Colonic mucosa (tissue), 4 donors: ENCODE measurements at regions not wholly inside any gene's neighbourhood (a gene's known extent, or its start where the extent isn't known, plus 50 kb on each side); places are given as distances from the start of the nearest gene placed in this dataset.

Experiments
- DNase-seq: peaks from one replicate; pipeline ENCODE4 v3.0.0-alpha.2; 2020
- H3K27ac ChIP-seq: fragments of 200-600 bp; one replicate; pipeline ENCODE4 v1.8.0; 2021
- H3K27me3 ChIP-seq: fragments of 200-600 bp; one replicate; pipeline ENCODE4 v1.8.0; 2021
- H3K36me3 ChIP-seq: fragments of 200-600 bp; one replicate; pipeline ENCODE4 v1.8.0; 2021
- H3K4me1 ChIP-seq: fragments of 200-600 bp; one replicate; pipeline ENCODE4 v1.8.0; 2021; ENCODE audit warnings: mild to moderate bottlenecking
- H3K4me3 ChIP-seq: fragments of 200-600 bp; one replicate; pipeline ENCODE4 v1.8.0; 2021
- H3K9ac ChIP-seq, 2 donors: one replicate each; pipeline ENCODE4 v1.7.0; 2013; ENCODE audit warnings: control low read depth in 2 of 2, low read depth in 2 of 2, low read length in 2 of 2
- H3K9me3 ChIP-seq: fragments of 200-600 bp; one replicate; pipeline ENCODE4 v1.8.0; 2021
- intact Hi-C: fragments of 100-400 bp; cut with DNase I; formaldehyde crosslinking; loops from one replicate; pipeline ENCODE4 v1.14.1; 2022
- TF ChIP-seq, protein P1 (sequence below): fragments of 200-600 bp; IDR thresholded peaks from one replicate; pipeline ENCODE4 v1.8.0; 2022; ENCODE audit warnings: antibody characterized with exemption, mild to moderate bottlenecking
- donor health status: healthy.
- donor health status: DM: no; HTN: no; CAD: no.
- donor health status: DM: no; HTN: no; CAD: no.

- Histone ChIP-seq H3K27me3 (no peaks in the 10 kb centered on the region), H3K36me3 (no peaks in the 10 kb centered on the region), H3K9me3 (no peaks in the 10 kb centered on the region), H3K27ac (no peak overlapping the region), H3K4me3 (no peak overlapping the region), H3K4me1 (no peaks in the 10 kb centered on the region), H3K9ac (no peak overlapping the region)
- intact Hi-C loops = no loop called here
- TF ChIP-seq, protein P1, sequence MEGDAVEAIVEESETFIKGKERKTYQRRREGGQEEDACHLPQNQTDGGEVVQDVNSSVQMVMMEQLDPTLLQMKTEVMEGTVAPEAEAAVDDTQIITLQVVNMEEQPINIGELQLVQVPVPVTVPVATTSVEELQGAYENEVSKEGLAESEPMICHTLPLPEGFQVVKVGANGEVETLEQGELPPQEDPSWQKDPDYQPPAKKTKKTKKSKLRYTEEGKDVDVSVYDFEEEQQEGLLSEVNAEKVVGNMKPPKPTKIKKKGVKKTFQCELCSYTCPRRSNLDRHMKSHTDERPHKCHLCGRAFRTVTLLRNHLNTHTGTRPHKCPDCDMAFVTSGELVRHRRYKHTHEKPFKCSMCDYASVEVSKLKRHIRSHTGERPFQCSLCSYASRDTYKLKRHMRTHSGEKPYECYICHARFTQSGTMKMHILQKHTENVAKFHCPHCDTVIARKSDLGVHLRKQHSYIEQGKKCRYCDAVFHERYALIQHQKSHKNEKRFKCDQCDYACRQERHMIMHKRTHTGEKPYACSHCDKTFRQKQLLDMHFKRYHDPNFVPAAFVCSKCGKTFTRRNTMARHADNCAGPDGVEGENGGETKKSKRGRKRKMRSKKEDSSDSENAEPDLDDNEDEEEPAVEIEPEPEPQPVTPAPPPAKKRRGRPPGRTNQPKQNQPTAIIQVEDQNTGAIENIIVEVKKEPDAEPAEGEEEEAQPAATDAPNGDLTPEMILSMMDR = no peak
- DNase-seq = no peak
Observed at GRCh38 chrX:769796-770195, 139.2 kb downstream of the SHOX start.

DNA sequence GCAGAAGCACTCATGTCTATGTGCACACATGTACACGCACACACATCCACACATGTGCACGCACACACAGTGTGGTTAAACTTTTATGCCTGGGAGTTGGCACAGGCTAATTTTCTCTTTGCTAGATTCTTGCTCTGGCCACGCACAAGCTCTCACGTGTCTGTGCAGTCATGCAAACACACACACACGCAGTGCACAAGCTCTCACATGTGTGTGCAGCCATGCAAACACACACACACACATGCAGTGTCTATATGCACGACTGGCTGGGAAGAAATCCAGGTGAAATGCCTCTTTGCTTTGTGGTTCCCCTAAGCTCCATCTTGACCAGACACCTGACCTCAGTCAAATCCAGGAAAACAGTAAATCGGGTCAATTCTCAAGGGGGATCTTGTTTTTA is 138.0 kb downstream of the SHOX start:
- no peak overlapping the region for H3K27ac ChIP-seq
- no peaks in the 10 kb centered on the region for H3K36me3 ChIP-seq
- H3K4me3 ChIP-seq = no peak overlapping the region
- H3K4me1 ChIP-seq = no peaks in the 10 kb centered on the region
- DNase-seq = no peak
- intact Hi-C loops = no loop called here
- H3K27me3 ChIP-seq = no peaks in the 10 kb centered on the region
- TF ChIP-seq, protein P1 = no peak
- H3K9me3 ChIP-seq = no peaks in the 10 kb centered on the region
- H3K9ac ChIP-seq = no peak overlapping the region

DNA sequence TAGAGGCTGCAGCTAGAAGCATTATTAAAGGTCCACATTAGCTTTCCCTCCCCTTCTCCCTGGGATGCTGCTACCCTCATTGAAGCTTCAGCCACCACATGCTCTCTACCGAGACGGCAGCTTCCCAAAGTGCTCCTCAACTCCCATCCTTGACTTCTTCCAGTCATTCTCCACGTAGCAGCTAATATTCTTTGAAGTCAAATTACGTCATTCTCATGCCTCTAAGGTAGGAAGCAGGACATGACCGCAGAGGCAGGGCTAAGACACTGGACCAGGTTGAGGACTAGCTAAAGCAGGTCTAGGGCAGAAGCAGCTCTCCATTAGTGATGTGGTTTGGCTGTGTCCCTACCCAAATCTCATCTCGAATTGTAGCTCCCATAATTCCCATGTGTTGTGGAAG is 128.3 kb downstream of the SHOX start:
- Histone ChIP-seq H3K9ac (no peak overlapping the region), H3K9me3 (no peaks in the 10 kb centered on the region), H3K36me3 (no peaks in the 10 kb centered on the region), H3K27ac (no peak overlapping the region), H3K4me1 (no peaks in the 10 kb centered on the region), H3K27me3 (no peaks in the 10 kb centered on the region), H3K4me3 (no peak overlapping the region)
- no peak for DNase-seq
- intact Hi-C loops = no loop called here
- TF ChIP-seq, protein P1 = no peak

DNA sequence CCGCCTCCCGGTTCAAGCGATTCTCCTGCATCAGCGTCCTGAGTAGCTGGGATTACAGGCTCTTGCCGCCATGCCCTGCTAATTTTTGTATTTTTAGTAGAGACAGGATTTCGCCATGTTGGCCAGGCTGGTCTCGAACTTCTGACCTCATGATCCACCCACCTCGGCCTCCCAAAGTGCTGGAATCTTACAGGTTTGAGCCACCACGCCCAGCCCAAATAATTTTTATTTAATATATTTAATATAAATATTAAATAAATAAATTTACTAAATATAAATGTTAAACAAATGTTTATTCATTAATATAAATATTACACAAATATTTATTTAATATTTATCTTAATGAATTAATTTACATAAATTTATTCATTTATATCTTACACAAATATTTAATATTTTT is 120.2 kb downstream of the SHOX start:
- no peak overlapping the region for H3K4me3 ChIP-seq
- no peak overlapping the region for H3K9ac ChIP-seq
- H3K27me3 ChIP-seq = no peaks in the 10 kb centered on the region
- TF ChIP-seq, protein P1 = no peak
- no peaks in the 10 kb centered on the region for H3K36me3 ChIP-seq
- intact Hi-C loops = no loop called here
- no peak overlapping the region for H3K27ac ChIP-seq
- H3K9me3 ChIP-seq = no peaks in the 10 kb centered on the region
- H3K4me1 ChIP-seq = no peaks in the 10 kb centered on the region
- DNase-seq = no peak

- H3K9me3 ChIP-seq = no peaks in the 10 kb centered on the region
Observed at GRCh38 chrX:750263-750662, 119.7 kb downstream of the SHOX start.

More at GRCh38 chrX:750263-750662, 119.7 kb downstream of the SHOX start:
- no peaks in the 10 kb centered on the region for H3K27me3 ChIP-seq
- no peak overlapping the region for H3K27ac ChIP-seq
- no peak overlapping the region for H3K9ac ChIP-seq
- no peak for DNase-seq
- H3K36me3 ChIP-seq = no peaks in the 10 kb centered on the region
- H3K4me3 ChIP-seq = no peak overlapping the region
- intact Hi-C loops = no loop called here
- TF ChIP-seq, protein P1 = no peak
- H3K4me1 ChIP-seq = no peaks in the 10 kb centered on the region
